K562 (cell line): ENCODE measurements at regions not wholly inside any gene's neighbourhood (a gene's known extent, or its start where the extent isn't known, plus 50 kb on each side); places are given as distances from the start of the nearest gene placed in this dataset.

Experiments
- ATAC-seq: fragments of 200-7000 bp; cut with Tn5 transposase; 3 replicates; pipeline ENCODE4 v1.9.1; 2020; ENCODE audit warnings: moderate library complexity
- BruUV-seq: library from RNA; stranded (reverse); fragments of 400-500 nt; replicated peaks from 2 replicates; lab custom pipeline; 2021; lab: Mats Ljungman, UMichigan
- CTCF ChIA-PET: fragments of 300-600 bp; formaldehyde crosslinking; extraction: SDS; loops from one replicate; lab custom pipeline; 2021; ENCODE audit warnings: low intra/inter-chr PET ratio; lab: Yijun Ruan, JAX
- POLR2A ChIA-PET: fragments of 300-600, 350-650 bp; sonication (Branson Sonifier 250); formaldehyde crosslinking; extraction: SDS; loops from one replicate; lab custom pipeline; 2021; ENCODE audit warnings: antibody characterized with exemption, inconsistent platforms; lab: Yijun Ruan, JAX
- DNase-seq, 4 experiments: peaks; one replicate each; pipeline versions ENCODE4 v3.0.0 to v3.0.0-alpha.2; 2011 to 2018; ENCODE audit warnings: low spot score in 3 of 4, mixed read lengths in 3 of 4; ENCODE audit errors: extremely low read depth in 1 of 4
- FAIRE-seq: peaks from 2 replicates; lab custom pipeline; 2011; peaks lifted over from hg19 to GRCh38; lab: Jason Lieb, UNC
- H2AFZ ChIP-seq: 2 replicates; pipeline ENCODE4 v1.6.0; 2011; ENCODE audit warnings: low read depth, low read length, control low read depth, inconsistent platforms
- H3K27ac ChIP-seq: fragments of 200-600 bp; 3 replicates; pipeline ENCODE4 v1.8.0; 2011; ENCODE audit warnings: low read depth, mild to moderate bottlenecking, control low read depth, inconsistent platforms, low read length, moderate library complexity, mixed read lengths; ENCODE audit errors: extremely low read depth
- H3K27me3 ChIP-seq, 2 experiments: fragments of 300-600 bp in 1 of 2; 2 replicates in 1 of 2; 3 replicates in 1 of 2; pipeline versions ENCODE4 v1.6.0 to v1.8.0; 2011; ENCODE audit warnings: inconsistent platforms in 2 of 2, low read length in 2 of 2, mild to moderate bottlenecking in 1 of 2, mixed read lengths in 1 of 2, moderate library complexity in 1 of 2; ENCODE audit not compliant: control insufficient read depth in 2 of 2, insufficient read depth in 2 of 2
- H3K36me3 ChIP-seq: fragments of 300-600 bp; 3 replicates; pipeline ENCODE4 v1.8.0; 2011; ENCODE audit warnings: mild to moderate bottlenecking, low read length, inconsistent platforms; ENCODE audit not compliant: control insufficient read depth, insufficient read depth
- H3K4me1 ChIP-seq, 2 experiments: fragments of 200-600 bp in 1 of 2; replicated peaks in 1 of 2; 2 replicates in 1 of 2; 3 replicates in 1 of 2; pipeline versions ENCODE4 v1.5.1 to v1.8.0; 2011; ENCODE audit warnings: inconsistent platforms in 2 of 2, low read length in 2 of 2, mild to moderate bottlenecking in 1 of 2, mixed read lengths in 1 of 2, moderate library complexity in 1 of 2; ENCODE audit not compliant: control insufficient read depth in 2 of 2, insufficient read depth in 2 of 2
- H3K4me2 ChIP-seq: 2 replicates; pipeline ENCODE4 v1.6.1; 2011; ENCODE audit warnings: low read length, control low read depth, inconsistent platforms, mixed read lengths; ENCODE audit not compliant: insufficient read depth
- H3K4me3 ChIP-seq: fragments of 200-600 bp; sonication (generic), shearing (Covaris generic); 2 replicates; pipeline ENCODE4 v1.5.1; 2016; ENCODE audit warnings: control low read depth, inconsistent platforms
- H3K79me2 ChIP-seq: fragments of 200-600 bp; 3 replicates; pipeline ENCODE4 v1.8.0; 2011; ENCODE audit warnings: low read length, inconsistent platforms; ENCODE audit not compliant: control insufficient read depth, insufficient read depth
- H3K9ac ChIP-seq, 2 experiments: 2 replicates each; pipeline versions ENCODE4 v1.6.0 to v1.6.1; 2011; ENCODE audit warnings: low read depth in 2 of 2, low read length in 2 of 2, control low read depth in 1 of 2, inconsistent platforms in 1 of 2, mild to moderate bottlenecking in 1 of 2, mixed read lengths in 1 of 2; ENCODE audit not compliant: insufficient read depth in 1 of 2
- H3K9me1 ChIP-seq: one replicate; pipeline ENCODE4 v1.6.0; 2011; ENCODE audit warnings: inconsistent platforms, mild to moderate bottlenecking, low read length, moderate library complexity; ENCODE audit not compliant: control insufficient read depth, insufficient read depth
- H3K9me3 ChIP-seq: replicated peaks from 2 replicates; pipeline ENCODE4 v1.5.1; 2011; ENCODE audit warnings: low read depth, low read length, inconsistent platforms; ENCODE audit not compliant: control insufficient read depth, insufficient read depth
- H4K20me1 ChIP-seq: replicated peaks from 2 replicates; pipeline ENCODE4 v1.6.1; 2011; ENCODE audit warnings: low read length, inconsistent platforms, mixed read lengths; ENCODE audit not compliant: control insufficient read depth, insufficient read depth
- ARID3A ChIP-seq: IDR thresholded peaks from 2 replicates; pipeline ENCODE4 v1.6.1; 2012; ENCODE audit warnings: low read depth, low read length, improper control_type of control experiment, borderline replicate concordance
- NR4A1 ChIP-seq, 2 experiments: fragments of 250-450 bp in 1 of 2; fragments of 450-650 bp in 1 of 2; sonication (Bioruptor Pico) in 1 of 2; IDR thresholded peaks; 2 replicates each; pipeline versions ENCODE4 v1.4.0 to v1.6.1; 2016 to 2020; ENCODE audit warnings: mild to moderate bottlenecking in 2 of 2, missing compliant biosample characterization in 1 of 2, missing genetic modification characterization in 1 of 2, moderate library complexity in 1 of 2
- NRF1 ChIP-seq, 2 experiments: fragments of 450-650 bp; IDR thresholded peaks in 1 of 2; conservative IDR thresholded peaks in 1 of 2; 2 replicates each; pipeline ENCODE4 v1.6.1; 2014; ENCODE audit warnings: mild to moderate bottlenecking in 2 of 2
- SETDB1 ChIP-seq: IDR thresholded peaks from one replicate; pipeline ENCODE4 v1.6.1; 2012; ENCODE audit warnings: low read length, control low read depth, inconsistent platforms
- SMC3 ChIP-seq: conservative IDR thresholded peaks from 2 replicates; pipeline ENCODE4 v1.6.1; 2011; ENCODE audit warnings: low read depth, low read length, improper control_type of control experiment; ENCODE audit not compliant: insufficient read depth
- SREBF2 ChIP-seq: sonication (generic); formaldehyde crosslinking; IDR thresholded peaks from 2 replicates; pipeline ENCODE4 v1.4.0; 2020; ENCODE audit warnings: mild to moderate bottlenecking, missing genetic modification reagents
- TOE1 ChIP-seq, 2 experiments: fragments of 450-650 bp in 1 of 2; sonication (generic) in 1 of 2; formaldehyde crosslinking in 1 of 2; IDR thresholded peaks; 2 replicates each; pipeline versions ENCODE4 v1.7.1 to v1.8.0; 2016 to 2022; ENCODE audit warnings: borderline replicate concordance in 2 of 2, mild to moderate bottlenecking in 2 of 2, antibody characterized with exemption in 1 of 2, inconsistent platforms in 1 of 2, low read depth in 1 of 2, missing genetic modification reagents in 1 of 2, moderate library complexity in 1 of 2
- ZNF384 ChIP-seq: IDR thresholded peaks from 2 replicates; pipeline ENCODE4 v1.6.1; 2012; ENCODE audit warnings: low read depth, low read length, improper control_type of control experiment
- WGBS: fragments of 100-300 bp; shearing (Covaris generic); methylation state at CpG from one replicate; pipeline ENCODE4 v1.1.6; 2016; ENCODE audit warnings: low coverage, mixed read lengths; ENCODE audit not compliant: insufficient coverage; ENCODE audit errors: missing lambda C conversion rate; 5-methylcytosine and 5-hydroxymethylcytosine counted together
- in situ Hi-C: fragments of 300-500 bp; cut with MboI; formaldehyde crosslinking; loops from 4 replicates; pipeline ENCODE4 v1.15.0; 2018; ENCODE audit warnings: inconsistent platforms, mixed read lengths
- intact Hi-C: fragments of 100-400 bp; cut with micrococcal nuclease; formaldehyde crosslinking; loops from 2 replicates; pipeline ENCODE4 v1.14.2; 2022
- TF ChIP-seq, protein P1 (sequence below), 3 experiments: IDR thresholded peaks in 2 of 3; conservative IDR thresholded peaks in 1 of 3; 2 replicates each; pipeline ENCODE4 v1.5.1; 2011 to 2012; ENCODE audit warnings: low read length in 3 of 3, mild to moderate bottlenecking in 3 of 3, control low read depth in 2 of 3, improper control_type of control experiment in 1 of 3, inconsistent platforms in 1 of 3, low read depth in 1 of 3, mixed read lengths in 1 of 3, moderate library complexity in 1 of 3; ENCODE audit not compliant: insufficient read depth in 2 of 3
- TF ChIP-seq, protein P2 (sequence below): sonication (generic); formaldehyde crosslinking; IDR thresholded peaks from 2 replicates; pipeline ENCODE4 v1.8.0; 2023; ENCODE audit warnings: mild to moderate bottlenecking, missing genetic modification reagents

DNA sequence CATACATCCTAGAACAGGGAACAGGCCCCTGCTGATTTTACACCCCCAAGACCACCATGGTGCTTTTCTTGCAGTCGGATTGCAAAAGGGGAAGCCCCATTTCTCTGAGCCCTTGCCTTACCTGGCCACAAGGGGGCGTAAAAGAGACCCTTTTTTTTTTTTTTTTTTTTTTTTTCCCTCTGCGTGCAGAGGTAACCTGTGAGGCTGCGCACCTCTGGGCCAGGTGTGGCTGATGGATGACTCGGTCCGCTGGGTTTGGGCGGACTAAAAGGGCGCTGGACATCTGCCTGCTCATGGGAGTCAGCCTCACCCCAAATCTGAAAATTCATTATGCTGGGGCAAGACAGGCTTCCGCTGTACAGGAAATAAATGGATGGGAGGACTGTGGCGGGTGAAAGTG, 281.0 kb downstream of the CBLN1 start:
- FAIRE-seq (no peak), ATAC-seq (no peak; the same call in 2 of the 3 replicates), DNase-seq (peak; percentile 18 to 48 (median 33))
- in situ Hi-C loops, result no loop called here
- H3K36me3 ChIP-seq, result no peaks in the 10 kb centered on the region
- no peaks in the 10 kb centered on the region; the same call in 1 of the 2 replicates for H4K20me1 ChIP-seq
- H3K4me3 ChIP-seq, result no peak overlapping the region
- H3K79me2 ChIP-seq, result no peaks in the 10 kb centered on the region
- ChIA-PET POLR2A (no interaction called here), CTCF (no interaction called here)
- no peaks in the 10 kb centered on the region for H3K9me3 ChIP-seq
- TF ChIP-seq NR4A1 (CRISPR knock-in tag; IDR thresholded peaks at IDR 0.05) (no peak), NR4A1 (tag; IDR thresholded peaks at IDR 0.05) (no peak), SMC3 (peak; percentile 33; the same call in 1 of the 2 replicates), SETDB1 (no peak), SREBF2 (CRISPR knock-in tag) (no peak), ZNF384 (peak; percentile 95), TOE1 (IDR thresholded peaks at IDR 0.05; ENCODE audit: borderline replicate concordance) (no peak), TOE1 (CRISPR knock-in tag; IDR thresholded peaks at IDR 0.05; ENCODE audit: borderline replicate concordance, low read depth) (no peak), NRF1 (conservative IDR thresholded peaks at IDR 0.05 in 1 of 2, IDR thresholded peaks at IDR 0.05 in 1 of 2) (0 out of 4 replicates have a peak, but pooled peaks of 1 of the 2 experiments have one; percentile 10), ARID3A (no peak)
- TF ChIP-seq, protein P1, sequence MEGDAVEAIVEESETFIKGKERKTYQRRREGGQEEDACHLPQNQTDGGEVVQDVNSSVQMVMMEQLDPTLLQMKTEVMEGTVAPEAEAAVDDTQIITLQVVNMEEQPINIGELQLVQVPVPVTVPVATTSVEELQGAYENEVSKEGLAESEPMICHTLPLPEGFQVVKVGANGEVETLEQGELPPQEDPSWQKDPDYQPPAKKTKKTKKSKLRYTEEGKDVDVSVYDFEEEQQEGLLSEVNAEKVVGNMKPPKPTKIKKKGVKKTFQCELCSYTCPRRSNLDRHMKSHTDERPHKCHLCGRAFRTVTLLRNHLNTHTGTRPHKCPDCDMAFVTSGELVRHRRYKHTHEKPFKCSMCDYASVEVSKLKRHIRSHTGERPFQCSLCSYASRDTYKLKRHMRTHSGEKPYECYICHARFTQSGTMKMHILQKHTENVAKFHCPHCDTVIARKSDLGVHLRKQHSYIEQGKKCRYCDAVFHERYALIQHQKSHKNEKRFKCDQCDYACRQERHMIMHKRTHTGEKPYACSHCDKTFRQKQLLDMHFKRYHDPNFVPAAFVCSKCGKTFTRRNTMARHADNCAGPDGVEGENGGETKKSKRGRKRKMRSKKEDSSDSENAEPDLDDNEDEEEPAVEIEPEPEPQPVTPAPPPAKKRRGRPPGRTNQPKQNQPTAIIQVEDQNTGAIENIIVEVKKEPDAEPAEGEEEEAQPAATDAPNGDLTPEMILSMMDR (IDR thresholded peaks at IDR 0.05 in 2 of 3, conservative IDR thresholded peaks at IDR 0.05 in 1 of 3; ENCODE audit: insufficient read depth in 2 of 3, low read depth in 1 of 3, low read length in 3 of 3), result peak; percentile 45 to 80 (median 53); a peak in 5 of 6 replicates
- TF ChIP-seq, protein P2, sequence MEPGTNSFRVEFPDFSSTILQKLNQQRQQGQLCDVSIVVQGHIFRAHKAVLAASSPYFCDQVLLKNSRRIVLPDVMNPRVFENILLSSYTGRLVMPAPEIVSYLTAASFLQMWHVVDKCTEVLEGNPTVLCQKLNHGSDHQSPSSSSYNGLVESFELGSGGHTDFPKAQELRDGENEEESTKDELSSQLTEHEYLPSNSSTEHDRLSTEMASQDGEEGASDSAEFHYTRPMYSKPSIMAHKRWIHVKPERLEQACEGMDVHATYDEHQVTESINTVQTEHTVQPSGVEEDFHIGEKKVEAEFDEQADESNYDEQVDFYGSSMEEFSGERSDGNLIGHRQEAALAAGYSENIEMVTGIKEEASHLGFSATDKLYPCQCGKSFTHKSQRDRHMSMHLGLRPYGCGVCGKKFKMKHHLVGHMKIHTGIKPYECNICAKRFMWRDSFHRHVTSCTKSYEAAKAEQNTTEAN (CRISPR knock-in tag), result no peak
- no TSS peak for BruUV-seq
- no peak overlapping the region for H3K27ac ChIP-seq
- no peaks in the 10 kb centered on the region for H3K27me3 ChIP-seq
- H3K9ac ChIP-seq, result no peak overlapping the region
- H3K9me1 ChIP-seq, result no peaks in the 10 kb centered on the region
- intact Hi-C loops, result no loop called here
- H3K4me2 ChIP-seq, result no peak overlapping the region
- no peaks in the 10 kb centered on the region for H3K4me1 ChIP-seq
- 5% methylated on average over 7 of the region's 10 CpGs for WGBS
- no peak overlapping the region for H2AFZ ChIP-seq
